SKM-1 treated with dmso at 0.1 percent for 144 hours (cell line): ENCODE measurements at regions not wholly inside any gene's neighbourhood (a gene's known extent, or its start where the extent isn't known, plus 50 kb on each side); places are given as distances from the start of the nearest gene placed in this dataset.
"Not testable (repeated sequence)": the region's sequence is repeated elsewhere in the genome, so short reads cannot be mapped to it uniquely, and the experiment has no call there.

ENCODE experiments used
- DNase-seq: peaks from one replicate; lab custom pipeline; 2025; ENCODE audit not compliant: unreplicated experiment; lab: John Stamatoyannopoulos, UW

DNA sequence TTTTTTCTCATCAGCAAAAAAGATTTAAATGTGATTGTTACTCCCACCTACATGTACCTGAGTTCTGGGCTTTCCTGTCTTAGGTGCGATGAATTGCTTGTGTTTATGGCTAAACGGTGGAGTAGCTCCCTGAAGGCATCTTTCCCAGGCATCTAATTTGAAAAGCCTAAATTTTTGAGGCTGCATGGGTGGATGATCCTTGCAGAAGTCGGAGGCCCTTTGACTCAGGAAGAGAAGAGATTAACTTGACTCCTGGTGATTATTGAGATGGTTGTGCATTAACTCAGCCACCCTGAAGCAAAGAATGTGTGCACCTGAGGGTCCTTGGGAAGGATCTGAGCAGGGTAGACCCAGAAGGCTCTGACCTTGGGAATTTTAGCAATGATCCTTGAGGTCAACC lies 155.6 kb upstream of the SEMA3C start:
- no peak for DNase-seq

- DNase-seq: no peak
Measured at GRCh38 chr7:81073931-81074251, 155.0 kb upstream of the SEMA3C start.

GRCh38 chr7:81070956-81071355 lies 152.1 kb upstream of the SEMA3C start:
- no peak for DNase-seq

DNA sequence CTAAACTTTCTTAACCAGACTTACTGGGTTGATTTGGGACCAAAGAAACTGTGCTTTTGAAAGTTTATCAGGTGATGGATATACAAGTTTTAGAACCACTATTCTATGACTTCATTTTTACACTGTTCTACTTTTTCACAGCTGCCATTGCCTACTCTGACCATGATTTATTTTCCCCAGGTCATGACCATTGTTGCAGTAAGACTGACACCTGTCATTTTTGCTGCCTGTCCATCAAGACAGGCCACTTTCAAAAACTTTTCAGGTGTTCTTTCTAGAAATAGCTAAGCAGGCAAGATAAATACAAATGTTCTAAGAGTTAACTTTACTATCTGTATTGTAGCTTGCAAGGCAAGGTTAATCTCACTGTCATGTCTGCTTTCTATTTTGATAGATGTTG lies 147.9 kb upstream of the SEMA3C start:
- DNase-seq: no peak

GRCh38 chr7:81064426-81064825 lies 145.6 kb upstream of the SEMA3C start:
- no peak for DNase-seq

DNA sequence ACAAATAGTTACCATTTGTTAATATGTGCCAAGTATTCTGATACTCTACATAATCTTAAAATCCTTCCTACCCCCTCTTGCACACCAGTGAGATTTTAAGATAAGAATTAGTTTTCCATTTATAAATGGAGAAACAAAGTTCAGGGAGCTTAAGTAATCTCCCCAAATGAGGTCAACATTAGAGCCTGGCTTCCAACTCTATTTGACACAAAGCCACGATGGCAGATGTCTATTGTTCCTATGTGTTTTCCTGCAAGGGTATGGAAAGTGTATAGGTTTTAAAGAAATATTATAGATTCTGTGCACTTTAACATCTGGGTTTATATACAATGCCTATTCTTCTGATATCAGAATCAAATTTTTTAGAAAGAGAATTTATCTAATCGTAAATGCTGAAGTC lies 143.9 kb upstream of the SEMA3C start:
- DNase-seq: no peak

DNA sequence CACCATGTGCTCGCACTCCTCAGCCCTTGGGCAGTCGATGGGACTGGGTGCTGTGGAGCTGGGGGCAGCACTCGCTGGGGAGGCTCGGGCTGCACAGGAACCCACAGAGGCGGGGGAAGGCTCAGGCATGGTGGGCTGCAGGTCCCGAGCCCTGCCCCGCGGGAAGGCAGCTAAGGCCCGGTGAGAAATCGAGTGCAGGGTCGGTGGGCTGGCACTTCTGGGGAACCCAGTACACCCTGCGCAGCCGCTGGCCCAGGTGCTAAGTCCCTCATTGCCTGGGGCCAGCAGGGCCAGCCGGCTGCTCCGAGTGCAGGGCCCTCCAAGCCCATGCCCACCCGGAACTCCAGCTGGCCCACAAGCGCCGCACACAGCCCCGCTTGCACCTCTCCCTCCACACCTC lies 138.6 kb upstream of the SEMA3C start:
- not testable (repeated sequence) for DNase-seq

- no peak for DNase-seq
Measured at GRCh38 chr7:81053623-81054022, 134.8 kb upstream of the SEMA3C start.

DNA sequence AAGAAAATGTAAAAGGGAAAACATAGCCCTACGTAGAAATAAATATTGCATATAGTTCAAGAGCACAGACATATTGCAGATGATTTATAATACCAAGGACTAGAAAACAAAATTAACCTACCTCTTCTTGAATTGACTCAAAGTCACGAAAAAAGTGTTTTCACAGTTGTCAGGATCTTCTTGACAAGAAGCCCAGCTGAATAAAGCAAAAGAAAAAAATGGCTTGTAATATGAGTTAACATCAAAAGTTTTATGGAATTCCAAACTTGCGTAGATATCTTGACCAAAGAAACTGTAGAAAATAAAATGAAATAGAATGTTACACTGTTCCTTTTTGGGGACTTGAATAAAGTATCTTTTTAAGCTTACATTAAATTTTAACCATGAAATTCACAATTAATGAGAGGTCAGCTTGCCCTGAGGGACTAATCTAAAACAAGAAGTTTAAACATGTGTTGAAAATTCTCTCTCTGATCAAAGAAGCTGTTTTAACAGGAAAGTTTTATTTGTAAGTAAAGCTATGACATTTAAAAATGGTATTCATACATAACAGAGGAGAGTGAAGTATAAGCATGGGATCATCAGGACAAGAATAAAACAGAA lies 133.1 kb upstream of the SEMA3C start:
- DNase-seq: no peak

DNA sequence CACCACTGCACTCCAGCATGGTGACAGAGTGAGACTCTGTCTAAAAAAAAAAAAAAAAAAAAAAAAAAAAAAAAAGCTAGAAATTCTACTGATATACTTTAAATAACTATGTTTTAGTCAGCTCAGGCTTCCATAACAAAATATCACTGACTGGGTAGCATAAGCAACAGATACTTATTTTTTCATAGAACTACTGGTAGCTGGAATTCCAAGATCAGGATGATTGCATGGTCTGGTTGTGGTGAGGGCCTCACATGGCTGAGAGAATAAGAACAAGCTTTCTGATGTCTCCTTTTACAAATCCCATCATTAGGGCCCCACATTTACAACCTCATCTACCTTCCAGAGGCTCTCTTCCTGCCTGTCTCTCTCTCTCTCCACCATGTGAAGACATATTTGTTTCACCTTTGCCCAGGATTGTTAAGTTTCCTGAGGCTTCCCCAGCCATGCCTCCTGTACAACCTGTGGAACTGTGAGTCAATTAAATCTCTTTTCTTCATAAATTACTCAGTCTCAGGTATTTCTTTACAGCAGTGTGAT lies 126.7 kb upstream of the SEMA3C start:
- no peak for DNase-seq

DNA sequence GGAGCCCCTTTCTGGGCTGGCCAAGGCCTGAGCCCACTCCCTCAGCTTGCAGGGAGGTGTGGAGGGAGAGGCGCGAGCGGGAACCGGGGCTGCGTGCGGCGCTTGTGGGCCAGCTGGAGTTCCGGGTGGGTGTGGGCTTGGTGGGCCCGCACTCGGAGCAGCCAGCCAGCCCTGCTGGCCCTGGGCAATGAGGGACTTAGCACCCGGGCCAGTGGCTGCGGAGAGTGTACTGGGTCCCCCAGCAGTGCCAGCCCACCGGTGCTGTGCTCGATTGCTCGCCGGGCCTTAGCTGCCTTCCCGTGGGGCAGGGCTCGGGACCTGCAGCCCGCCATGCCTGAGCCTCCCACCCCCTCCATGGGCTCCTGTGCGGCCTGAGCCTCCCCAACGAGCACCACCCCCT lies 123.8 kb upstream of the SEMA3C start:
- DNase-seq: not testable (repeated sequence)

- no peak for DNase-seq
Measured at GRCh38 chr7:81040496-81040895, 121.6 kb upstream of the SEMA3C start.

DNA sequence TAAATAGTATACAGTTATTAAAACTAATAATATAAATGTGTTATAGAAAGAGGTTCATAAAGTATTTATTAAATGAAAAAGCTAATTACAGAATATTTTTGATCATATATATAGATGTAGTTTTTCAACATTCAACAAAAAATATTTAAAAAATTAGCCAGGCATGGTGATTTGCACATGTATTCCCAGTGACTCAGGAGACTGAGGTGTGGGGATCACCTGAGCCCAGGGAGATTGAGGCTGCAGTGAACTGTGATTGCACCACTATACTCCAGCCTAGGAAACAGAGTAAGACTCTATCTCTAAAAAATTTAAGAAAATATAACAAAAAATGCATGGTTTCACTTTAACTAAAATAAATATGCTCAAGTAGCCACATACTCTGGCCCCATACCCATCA lies 118.0 kb upstream of the SEMA3C start:
- DNase-seq: no peak

DNA sequence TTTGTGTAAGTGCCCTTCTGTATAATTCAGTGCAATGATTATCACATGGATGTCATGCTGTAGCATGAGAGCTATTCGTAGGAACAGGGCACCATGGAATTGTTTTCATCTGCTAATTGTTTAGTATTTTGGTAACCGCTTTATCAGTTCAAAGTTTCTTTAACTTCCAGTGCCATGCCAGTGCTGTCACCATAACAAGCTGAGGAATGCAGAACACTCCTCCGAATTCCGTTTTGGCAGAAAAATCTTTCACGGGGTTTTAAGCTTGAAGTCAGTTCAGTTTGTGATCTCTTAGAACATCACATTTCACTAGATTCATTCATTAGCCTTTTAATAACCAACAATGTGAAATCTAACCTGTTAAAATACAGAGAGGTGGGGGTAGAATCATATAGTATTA lies 117.2 kb upstream of the SEMA3C start:
- no peak for DNase-seq

DNA sequence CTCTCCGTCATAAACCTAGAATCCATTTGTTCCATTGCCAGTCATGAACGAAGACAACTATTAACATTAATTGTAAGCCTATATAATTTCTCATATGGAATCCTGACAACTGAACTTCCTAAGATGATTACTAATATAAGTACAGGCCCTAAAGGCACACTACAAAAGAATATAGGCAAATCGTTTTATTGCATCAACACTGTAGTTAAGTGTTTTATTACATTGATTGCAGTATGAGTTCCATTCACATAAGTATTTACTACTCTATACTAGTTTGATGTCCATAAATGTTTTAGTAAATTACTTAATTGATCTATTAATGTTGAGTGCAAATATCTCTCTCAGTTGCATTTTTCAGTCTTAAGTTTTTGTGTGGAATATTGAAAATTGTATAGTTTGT lies 113.1 kb upstream of the SEMA3C start:
- DNase-seq: no peak

GRCh38 chr7:81031243-81031642 lies 112.4 kb upstream of the SEMA3C start:
- no peak for DNase-seq

DNA sequence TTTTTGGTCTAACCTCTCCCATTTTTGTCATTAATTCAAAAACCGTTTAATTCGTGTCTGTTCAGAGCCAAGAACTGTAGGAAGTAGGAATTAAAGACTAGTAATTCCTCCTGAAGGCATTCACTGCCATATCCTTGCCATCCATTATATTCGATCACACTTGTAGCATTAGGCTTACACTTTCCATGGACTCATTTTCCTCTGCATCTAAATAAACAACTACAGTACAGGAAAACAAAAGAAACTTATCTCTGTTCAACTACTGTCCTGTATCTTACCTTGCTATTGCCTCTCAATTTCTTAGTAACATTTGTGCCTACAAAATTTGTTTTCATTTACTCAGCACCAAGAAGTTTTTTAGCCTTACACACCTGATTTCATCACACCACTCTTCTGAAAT lies 111.6 kb upstream of the SEMA3C start:
- no peak for DNase-seq

DNA sequence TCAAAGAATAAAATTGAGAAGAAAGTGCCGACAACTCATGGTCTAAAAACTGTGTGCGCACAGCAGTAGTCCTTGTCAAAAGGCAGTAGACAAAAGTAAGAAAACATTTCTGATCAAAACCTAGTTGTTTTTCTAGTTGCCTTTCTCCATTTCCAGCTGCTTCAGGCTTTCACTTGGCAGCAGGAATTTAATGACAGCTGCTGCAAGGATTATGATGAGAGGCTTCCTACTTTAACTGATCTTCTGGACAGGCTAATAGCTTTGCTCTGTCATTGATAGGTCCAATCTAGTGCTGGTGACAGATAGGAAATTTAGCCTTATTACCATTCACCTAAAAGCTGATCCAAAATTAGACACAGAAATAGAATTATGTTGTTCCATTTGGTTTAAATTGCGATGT lies 110.7 kb upstream of the SEMA3C start:
- DNase-seq: no peak

DNA sequence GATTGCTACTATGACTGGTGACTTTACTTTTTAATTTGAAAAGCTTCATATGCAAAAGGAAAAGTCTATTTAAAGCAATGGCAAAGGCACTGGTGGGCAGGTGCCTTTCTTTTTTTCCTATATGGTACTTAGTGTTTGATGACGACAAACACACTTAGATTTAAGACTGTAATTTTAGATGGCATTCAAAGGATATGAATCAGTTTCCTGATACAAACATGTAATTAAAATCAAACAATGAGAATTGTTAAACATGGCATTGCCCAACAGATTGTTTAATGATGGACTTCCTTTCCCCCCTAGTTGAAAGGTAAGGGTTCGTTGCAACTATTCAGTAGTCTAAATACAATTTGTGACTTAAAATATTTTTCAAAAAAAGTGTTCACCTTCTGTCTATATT lies 106.5 kb upstream of the SEMA3C start:
- no peak for DNase-seq

GRCh38 chr7:81014908-81015307 lies 96.1 kb upstream of the SEMA3C start:
- no peak for DNase-seq

DNA sequence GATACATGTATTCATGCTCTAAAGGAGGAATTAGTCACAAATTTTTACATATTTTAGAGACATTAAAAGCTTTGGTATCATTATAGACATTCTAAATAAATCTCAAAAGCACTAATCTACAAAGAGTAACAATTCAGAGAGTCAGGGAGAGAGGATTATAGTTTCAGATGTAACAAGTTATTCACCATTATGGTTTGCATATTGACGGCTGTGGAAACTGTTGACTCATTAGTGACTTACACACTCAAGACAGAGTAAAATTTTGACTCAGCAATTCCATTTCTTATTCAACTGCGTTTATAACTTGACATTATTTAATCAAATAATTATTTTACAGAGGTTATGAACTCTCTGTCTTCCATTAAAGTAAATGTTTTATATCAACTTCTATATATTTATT lies 95.4 kb upstream of the SEMA3C start:
- DNase-seq: no peak

GRCh38 chr7:81013083-81013817 lies 94.4 kb upstream of the SEMA3C start:
- DNase-seq: no peak

DNA sequence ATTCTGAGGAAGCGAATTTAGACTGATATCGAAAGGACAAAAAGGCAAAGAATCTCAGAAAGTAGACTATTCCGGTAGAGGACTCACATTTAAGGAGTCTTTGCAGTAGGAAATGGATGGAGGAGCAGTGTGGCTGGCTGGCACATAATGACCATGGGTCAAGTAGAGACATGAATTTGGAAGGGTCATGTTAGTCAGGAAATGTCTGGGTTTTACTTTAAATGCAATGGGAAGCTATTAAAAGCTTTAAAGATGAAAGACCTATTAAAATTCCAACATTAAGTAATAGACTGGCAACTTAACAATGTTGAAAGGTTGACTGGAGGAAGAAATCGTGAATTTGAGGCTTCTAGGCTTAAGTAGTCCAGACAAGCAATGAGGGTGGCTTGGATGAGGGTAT lies 90.0 kb upstream of the SEMA3C start:
- DNase-seq: no peak
